Kidney epithelial cell (primary cell): ENCODE measurements at regions not wholly inside any gene's neighbourhood (a gene's known extent, or its start where the extent isn't known, plus 50 kb on each side); places are given as distances from the start of the nearest gene placed in this dataset.

ENCODE experiments used
- DNase-seq: peaks from one replicate; pipeline ENCODE4 v3.0.0-alpha.2; 2010; ENCODE audit warnings: low read depth
- H3K27me3 ChIP-seq: 2 replicates; pipeline ENCODE4 v1.6.0; 2011; ENCODE audit warnings: low read length; ENCODE audit not compliant: control insufficient read depth, insufficient read depth
- H3K36me3 ChIP-seq: 2 replicates; pipeline ENCODE4 v1.5.1; 2011; ENCODE audit warnings: low read length; ENCODE audit not compliant: control insufficient read depth, insufficient read depth
- H3K4me3 ChIP-seq: 2 replicates; pipeline ENCODE4 v1.5.1; 2011; ENCODE audit warnings: low read depth, mild to moderate bottlenecking, control low read depth, low read length
- TF ChIP-seq, protein P1 (sequence below): IDR thresholded peaks from 2 replicates; pipeline ENCODE4 v1.5.1; 2011; ENCODE audit warnings: mild to moderate bottlenecking, moderate library complexity, low read length, control low read depth, inconsistent platforms; ENCODE audit not compliant: insufficient read depth, poor library complexity, severe bottlenecking

DNA sequence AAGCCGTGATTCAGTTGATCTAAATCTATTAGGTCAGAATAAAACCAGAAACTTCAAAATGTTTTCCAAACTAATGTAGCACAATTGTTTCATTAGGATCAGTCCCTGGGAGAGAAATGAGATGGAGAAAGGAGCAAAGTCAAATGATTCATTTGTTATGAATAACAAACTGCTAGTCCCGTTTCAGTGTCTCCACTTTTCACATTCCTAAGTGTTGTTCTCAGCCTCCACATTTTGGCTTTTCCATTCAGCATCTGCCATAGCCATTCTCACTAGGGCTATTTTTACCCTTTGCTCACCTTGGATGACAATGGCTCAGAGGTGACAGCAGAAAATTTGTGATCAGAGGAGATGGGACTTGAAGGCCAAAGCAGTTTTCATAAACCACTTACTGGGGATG, 314.1 kb upstream of the KIF2A start:
- DNase-seq = no peak
- H3K36me3 ChIP-seq = no peaks in the 10 kb centered on the region

DNA sequence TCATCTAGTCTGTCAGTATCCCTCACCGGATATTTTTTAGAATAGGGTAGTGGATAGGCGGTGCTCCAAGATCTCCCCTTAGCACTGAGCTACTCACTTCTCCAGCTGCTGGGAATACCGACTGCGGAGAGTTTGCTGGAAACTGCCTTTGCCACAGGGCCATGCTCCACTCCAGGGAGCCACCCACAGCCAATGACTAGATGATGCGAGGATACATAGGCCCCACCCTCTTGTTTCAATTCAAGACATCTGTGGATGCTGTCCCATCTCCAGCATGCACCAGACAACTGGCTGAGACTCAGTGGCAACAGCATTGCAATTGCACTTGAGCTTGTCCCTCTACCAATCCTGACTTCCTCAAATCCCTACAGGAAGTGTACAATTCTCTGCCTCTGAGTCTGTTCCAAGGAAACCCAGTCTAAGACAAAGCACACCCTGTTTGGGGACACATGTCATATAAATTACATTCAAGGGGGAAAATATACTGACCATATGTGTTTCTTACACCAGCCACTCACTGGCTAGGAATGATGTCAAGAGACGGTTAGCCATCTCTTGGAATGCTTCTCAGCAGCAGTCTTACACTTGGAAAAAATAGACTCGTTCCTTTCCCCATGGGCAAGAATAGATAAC, 312.6 kb upstream of the KIF2A start:
- Histone ChIP-seq H3K27me3 (no peaks in the 10 kb centered on the region), H3K36me3 (no peaks in the 10 kb centered on the region), H3K4me3 (no peak overlapping the region)
- DNase-seq = no peak
- TF ChIP-seq, protein P1, sequence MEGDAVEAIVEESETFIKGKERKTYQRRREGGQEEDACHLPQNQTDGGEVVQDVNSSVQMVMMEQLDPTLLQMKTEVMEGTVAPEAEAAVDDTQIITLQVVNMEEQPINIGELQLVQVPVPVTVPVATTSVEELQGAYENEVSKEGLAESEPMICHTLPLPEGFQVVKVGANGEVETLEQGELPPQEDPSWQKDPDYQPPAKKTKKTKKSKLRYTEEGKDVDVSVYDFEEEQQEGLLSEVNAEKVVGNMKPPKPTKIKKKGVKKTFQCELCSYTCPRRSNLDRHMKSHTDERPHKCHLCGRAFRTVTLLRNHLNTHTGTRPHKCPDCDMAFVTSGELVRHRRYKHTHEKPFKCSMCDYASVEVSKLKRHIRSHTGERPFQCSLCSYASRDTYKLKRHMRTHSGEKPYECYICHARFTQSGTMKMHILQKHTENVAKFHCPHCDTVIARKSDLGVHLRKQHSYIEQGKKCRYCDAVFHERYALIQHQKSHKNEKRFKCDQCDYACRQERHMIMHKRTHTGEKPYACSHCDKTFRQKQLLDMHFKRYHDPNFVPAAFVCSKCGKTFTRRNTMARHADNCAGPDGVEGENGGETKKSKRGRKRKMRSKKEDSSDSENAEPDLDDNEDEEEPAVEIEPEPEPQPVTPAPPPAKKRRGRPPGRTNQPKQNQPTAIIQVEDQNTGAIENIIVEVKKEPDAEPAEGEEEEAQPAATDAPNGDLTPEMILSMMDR = no peak

More for the DNA sequence above, 314.1 kb upstream of the KIF2A start:
- H3K4me3 ChIP-seq = no peak overlapping the region
- TF ChIP-seq, protein P1 = no peak
- no peaks in the 10 kb centered on the region for H3K27me3 ChIP-seq

DNA sequence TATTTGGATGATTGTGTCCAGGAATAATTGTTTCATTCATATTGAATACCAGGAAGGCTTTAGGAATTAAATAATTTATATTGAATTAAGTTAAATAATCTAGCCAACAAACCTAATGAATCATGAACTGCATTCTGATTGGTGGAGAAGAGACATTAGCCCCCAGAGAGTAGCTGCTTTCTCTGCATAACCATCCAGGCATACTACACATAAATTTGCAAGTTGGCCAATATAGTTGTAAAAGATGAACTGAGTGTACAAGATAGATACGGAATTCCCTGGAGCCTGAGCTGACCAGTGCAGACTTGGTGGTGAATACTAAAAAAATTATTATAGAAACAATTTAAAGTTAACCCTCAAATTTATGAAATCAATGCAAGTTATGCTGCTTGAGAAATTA, 311.8 kb upstream of the KIF2A start:
- TF ChIP-seq, protein P1 = no peak
- DNase-seq = no peak
- no peak overlapping the region for H3K4me3 ChIP-seq
- no peaks in the 10 kb centered on the region for H3K27me3 ChIP-seq
- no peaks in the 10 kb centered on the region for H3K36me3 ChIP-seq

DNA sequence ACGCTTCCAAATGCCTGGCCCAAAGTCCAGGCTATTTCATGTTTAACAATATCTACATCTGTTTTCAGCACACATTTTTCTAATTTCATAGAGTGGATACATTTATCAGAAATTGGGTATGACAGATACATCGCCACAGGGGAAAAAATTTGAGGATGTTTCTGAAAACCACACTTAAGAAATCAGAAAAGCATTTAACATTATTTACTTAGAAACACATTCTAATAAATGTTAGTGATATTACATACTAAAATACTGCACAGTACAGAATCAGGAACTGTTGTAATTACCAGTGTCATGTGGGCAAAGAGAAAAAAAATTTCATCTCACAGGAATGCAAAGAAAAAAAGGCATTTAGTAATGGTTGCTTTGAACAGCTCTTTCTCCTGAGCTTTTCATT, 310.5 kb upstream of the KIF2A start:
- H3K4me3 ChIP-seq = no peak overlapping the region
- H3K27me3 ChIP-seq = no peaks in the 10 kb centered on the region
- TF ChIP-seq, protein P1 = no peak
- H3K36me3 ChIP-seq = no peaks in the 10 kb centered on the region
- no peak for DNase-seq

- TF ChIP-seq, protein P1 = no peak
- Histone ChIP-seq H3K36me3 (no peaks in the 10 kb centered on the region), H3K27me3 (no peaks in the 10 kb centered on the region), H3K4me3 (no peak overlapping the region)
- DNase-seq = no peak
Measured at GRCh38 chr5:61999371-61999770, 306.6 kb upstream of the KIF2A start.

GRCh38 chr5:62000646-62001045, 305.4 kb upstream of the KIF2A start:
- TF ChIP-seq, protein P1 = no peak
- no peak overlapping the region for H3K4me3 ChIP-seq
- no peaks in the 10 kb centered on the region for H3K36me3 ChIP-seq
- no peaks in the 10 kb centered on the region for H3K27me3 ChIP-seq
- DNase-seq = no peak
